ENCODE measurements at regions not wholly inside any gene's neighbourhood (a gene's known extent, or its start where the extent isn't known, plus 50 kb on each side); places are given as distances from the start of the nearest gene placed in this dataset.

DNA sequence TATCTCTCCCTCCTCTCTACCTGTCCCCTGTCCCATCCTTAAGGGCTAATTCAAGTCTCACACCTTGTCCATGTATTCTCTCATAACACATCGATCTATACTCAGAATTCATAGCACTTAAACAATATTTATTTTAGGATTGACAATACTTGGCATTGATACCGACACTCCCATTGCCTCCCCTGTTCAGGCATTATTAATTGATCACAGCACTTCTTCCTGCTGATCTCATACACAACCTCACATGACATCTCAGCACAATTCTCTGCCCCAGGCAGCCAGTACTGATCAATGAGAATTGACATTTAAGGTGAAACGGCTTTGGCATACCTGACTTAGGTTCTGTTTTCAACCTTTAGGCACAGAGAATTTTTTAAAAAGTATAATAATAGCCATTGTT is 582.4 kb upstream of the BRINP1 start:
- TF ChIP-seq CTCF (conservative IDR thresholded peaks at IDR 0.05; ENCODE audit: low read length) (no peak), EZH2phosphoT487 (IDR thresholded peaks at IDR 0.05; ENCODE audit: borderline replicate concordance, low read depth, low read length) (no peak)

Measured in OCI-LY7 (cell line).